Peyer's patch (tissue), 4 donors: ENCODE measurements at regions not wholly inside any gene's neighbourhood (a gene's known extent, or its start where the extent isn't known, plus 50 kb on each side); places are given as distances from the start of the nearest gene placed in this dataset.

ENCODE experiments used
- DNase-seq, 3 donors: peaks; one replicate each; pipeline ENCODE4 v3.0.0-alpha.2; 2017 to 2019
- H3K27ac ChIP-seq, 4 donors: fragments of 200-600 bp; sonication (generic); one replicate each; pipeline ENCODE4 v1.5.1; 2016 to 2019
- H3K27me3 ChIP-seq, 2 donors: fragments of 200-600 bp; sonication (generic); one replicate each; pipeline ENCODE4 v1.5.1; 2019
- H3K36me3 ChIP-seq, 3 donors: fragments of 200-600 bp; sonication (generic); one replicate each; pipeline ENCODE4 v1.5.1; 2016 to 2019
- H3K4me1 ChIP-seq, 4 donors: fragments of 200-600 bp; sonication (generic); one replicate each; pipeline ENCODE4 v1.5.1; 2016 to 2019
- H3K4me3 ChIP-seq, 4 donors: fragments of 200-600 bp; sonication (generic); 1 replicate in 3 of 4; 2 replicates in 1 of 4; pipeline ENCODE4 v1.5.1; 2016 to 2019; ENCODE audit warnings: mild to moderate bottlenecking in 1 of 4
- H3K9me3 ChIP-seq, 4 donors: fragments of 200-600 bp; sonication (generic); one replicate each; pipeline ENCODE4 v1.5.1; 2016 to 2019; ENCODE audit warnings: mild to moderate bottlenecking in 1 of 4
- CTCF ChIP-seq, 6 experiments: fragments of 450-650 bp in 4 of 6; fragments of 200-600 bp in 2 of 6; sonication (generic) in 1 of 6; IDR thresholded peaks; one replicate each; pipeline ENCODE4 v1.5.1; 2017 to 2019; ENCODE audit warnings: antibody characterized with exemption in 6 of 6, mild to moderate bottlenecking in 3 of 6, moderate library complexity in 1 of 6
- POLR2A ChIP-seq, 2 donors: fragments of 450-650 bp; IDR thresholded peaks; one replicate each; pipeline ENCODE4 v1.5.1; 2017; ENCODE audit warnings: antibody characterized with exemption in 2 of 2, mild to moderate bottlenecking in 2 of 2, moderate library complexity in 2 of 2

GRCh38 chr14:104361921-104362681 lies 217.5 kb upstream of the C14orf180 start:
- no peaks in the 10 kb centered on the region for H3K9me3 ChIP-seq
- H3K4me1 ChIP-seq: no peaks in the 10 kb centered on the region
- no peaks in the 10 kb centered on the region for H3K27me3 ChIP-seq
- no peak overlapping the region for H3K27ac ChIP-seq
- no peak overlapping the region for H3K4me3 ChIP-seq
- no peak for TF ChIP-seq CTCF (IDR thresholded peaks at IDR 0.05)
- TF ChIP-seq POLR2A (IDR thresholded peaks at IDR 0.05): no peak
- DNase-seq: peak in 2 of 3 donors; percentile 33 to 49
- H3K36me3 ChIP-seq: no peaks in the 10 kb centered on the region

DNA sequence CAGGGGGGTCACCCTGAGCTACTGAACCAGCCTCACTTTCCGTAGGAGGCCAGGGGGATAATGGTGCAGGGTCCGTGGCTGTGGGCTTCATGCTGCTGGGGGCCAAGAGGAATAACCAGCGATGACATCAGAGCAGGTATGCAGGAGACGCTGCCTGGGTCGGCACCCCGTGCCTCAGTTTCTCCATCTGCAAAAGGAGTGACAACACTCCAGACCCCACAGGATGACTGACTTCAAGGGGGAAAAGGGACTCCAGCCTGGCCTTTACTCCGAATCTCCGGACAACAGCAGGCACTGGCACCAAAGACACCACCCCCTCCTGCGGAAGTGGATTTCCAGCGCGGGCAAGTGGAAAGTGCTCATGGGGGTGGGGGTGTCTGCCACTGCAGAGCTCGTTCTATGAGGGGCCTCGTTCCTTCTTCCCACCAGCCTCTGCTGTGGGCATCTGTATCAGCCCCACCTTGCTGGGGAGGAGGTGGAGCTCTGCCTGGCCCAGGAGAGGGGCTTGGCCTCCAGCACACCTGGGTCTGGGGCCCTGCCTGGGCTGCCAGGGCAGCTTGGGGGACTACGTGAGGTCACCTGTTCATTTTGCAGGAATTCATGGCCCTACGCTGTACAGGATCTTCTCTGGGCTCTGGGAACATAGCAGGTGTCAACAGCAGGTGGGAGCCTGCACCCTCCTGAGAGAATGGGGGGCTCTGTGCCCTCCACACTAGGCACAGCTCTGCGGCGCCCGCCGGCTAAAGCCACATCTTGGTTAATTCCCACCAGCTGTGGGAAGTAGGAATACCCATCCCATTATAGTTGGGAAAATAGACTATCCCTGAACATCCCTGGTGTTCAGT lies 216.6 kb upstream of the C14orf180 start:
- Histone ChIP-seq H3K9me3 (no peaks in the 10 kb centered on the region), H3K27ac (no peak overlapping the region), H3K4me3 (no peak overlapping the region), H3K4me1 (no peaks in the 10 kb centered on the region), H3K36me3 (no peaks in the 10 kb centered on the region), H3K27me3 (no peaks in the 10 kb centered on the region)
- peak in 1 of 3 donors; percentile 22 for DNase-seq
- TF ChIP-seq POLR2A (IDR thresholded peaks at IDR 0.05): no peak
- TF ChIP-seq CTCF (IDR thresholded peaks at IDR 0.05): no peak

DNA sequence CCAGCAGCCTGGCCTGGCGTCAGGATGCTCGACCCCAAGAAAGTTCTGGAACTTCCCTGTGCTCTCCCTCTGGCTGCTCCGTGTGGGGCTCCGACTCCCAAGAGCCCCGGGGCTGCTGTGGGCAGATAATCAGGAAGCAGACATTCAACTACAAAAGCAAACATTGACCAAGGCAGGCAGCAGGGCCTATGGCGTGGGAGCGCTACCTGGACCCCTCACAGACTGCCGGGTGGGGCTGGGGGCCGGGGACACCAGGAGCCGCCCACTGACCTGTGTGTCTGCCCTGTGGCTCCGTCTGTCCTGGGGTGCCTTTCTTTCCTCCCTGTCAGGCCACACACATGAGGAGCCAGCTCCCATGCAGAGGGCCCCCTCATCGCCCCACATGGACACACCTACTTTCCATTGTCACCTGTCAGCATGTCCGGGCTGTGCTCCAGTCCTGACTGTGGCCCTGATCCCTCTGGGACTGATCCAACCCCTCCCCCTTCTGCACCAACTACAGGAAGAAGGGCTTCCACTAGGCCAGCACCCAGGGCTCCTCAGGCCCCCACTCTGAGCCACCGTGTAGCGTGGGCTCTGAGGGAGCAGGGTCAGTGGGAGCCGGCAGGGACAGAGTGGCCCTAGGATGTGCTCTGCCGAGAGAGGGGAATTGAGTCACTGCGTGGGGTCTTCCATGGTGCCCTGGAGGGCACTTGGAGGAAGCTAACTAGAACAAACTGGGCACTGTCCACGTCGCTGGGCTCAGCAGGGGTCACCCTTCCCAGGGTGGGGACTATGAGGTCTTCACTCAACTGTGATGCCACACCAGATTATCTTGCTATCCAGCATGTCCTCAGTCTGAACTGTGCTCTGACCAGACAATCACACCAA lies 215.4 kb upstream of the C14orf180 start:
- no peaks in the 10 kb centered on the region for H3K9me3 ChIP-seq
- H3K36me3 ChIP-seq: no peaks in the 10 kb centered on the region
- H3K27me3 ChIP-seq: no peaks in the 10 kb centered on the region
- H3K4me1 ChIP-seq: no peaks in the 10 kb centered on the region
- peak in 1 of 3 donors; percentile 32 for DNase-seq
- H3K27ac ChIP-seq: no peak overlapping the region
- TF ChIP-seq CTCF (IDR thresholded peaks at IDR 0.05) (no peak), POLR2A (IDR thresholded peaks at IDR 0.05) (no peak)
- no peak overlapping the region for H3K4me3 ChIP-seq

DNA sequence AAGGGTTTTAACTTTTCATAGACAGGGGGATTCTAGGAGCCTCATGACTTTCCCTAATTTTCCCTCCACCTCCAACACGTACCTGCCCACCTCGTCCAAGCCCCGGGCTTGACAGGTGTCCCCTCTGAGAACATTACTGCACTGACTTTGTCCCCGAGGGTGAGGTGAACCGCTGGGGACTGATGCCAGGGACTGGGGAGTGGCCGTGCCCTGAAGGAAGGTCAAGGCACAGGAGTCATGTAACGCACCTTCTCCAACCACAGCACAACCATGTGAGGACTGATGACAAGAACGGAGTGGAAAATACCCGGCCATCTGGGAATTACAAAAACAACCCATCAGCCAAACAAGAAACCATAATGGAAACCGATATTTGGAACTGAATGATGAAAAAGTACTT lies 214.7 kb upstream of the C14orf180 start:
- Histone ChIP-seq H3K36me3 (no peaks in the 10 kb centered on the region), H3K4me3 (no peak overlapping the region), H3K9me3 (no peaks in the 10 kb centered on the region), H3K27ac (no peak overlapping the region), H3K27me3 (no peaks in the 10 kb centered on the region), H3K4me1 (no peaks in the 10 kb centered on the region)
- no peak for DNase-seq
- no peak for TF ChIP-seq POLR2A (IDR thresholded peaks at IDR 0.05)
- no peak for TF ChIP-seq CTCF (IDR thresholded peaks at IDR 0.05)
